PFSK-1 (cell line): ENCODE measurements at regions not wholly inside any gene's neighbourhood (a gene's known extent, or its start where the extent isn't known, plus 50 kb on each side); places are given as distances from the start of the nearest gene placed in this dataset.

Source experiments
- POLR2AphosphoS5 ChIP-seq: IDR thresholded peaks from 2 replicates; pipeline ENCODE4 v1.6.1; 2012; ENCODE audit warnings: low read depth, mild to moderate bottlenecking, control low read depth, low read length, moderate library complexity
- SIN3A ChIP-seq: IDR thresholded peaks from 2 replicates; pipeline ENCODE4 v1.6.1; 2012; ENCODE audit warnings: mild to moderate bottlenecking, low read length, moderate library complexity, borderline replicate concordance; ENCODE audit not compliant: insufficient read depth
- TAF1 ChIP-seq: IDR thresholded peaks from 2 replicates; pipeline ENCODE4 v1.6.1; 2012; ENCODE audit warnings: low read length, control low read depth, borderline replicate concordance; ENCODE audit not compliant: insufficient read depth
- TF ChIP-seq, protein P1 (sequence below), 2 experiments: IDR thresholded peaks; 2 replicates each; pipeline versions ENCODE4 v1.6.1 to v1.8.0; 2011 to 2012; ENCODE audit warnings: low read depth in 2 of 2, low read length in 2 of 2, control low read depth in 1 of 2, inconsistent platforms in 1 of 2, mild to moderate bottlenecking in 1 of 2, moderate library complexity in 1 of 2; ENCODE audit not compliant: insufficient read depth in 1 of 2

DNA sequence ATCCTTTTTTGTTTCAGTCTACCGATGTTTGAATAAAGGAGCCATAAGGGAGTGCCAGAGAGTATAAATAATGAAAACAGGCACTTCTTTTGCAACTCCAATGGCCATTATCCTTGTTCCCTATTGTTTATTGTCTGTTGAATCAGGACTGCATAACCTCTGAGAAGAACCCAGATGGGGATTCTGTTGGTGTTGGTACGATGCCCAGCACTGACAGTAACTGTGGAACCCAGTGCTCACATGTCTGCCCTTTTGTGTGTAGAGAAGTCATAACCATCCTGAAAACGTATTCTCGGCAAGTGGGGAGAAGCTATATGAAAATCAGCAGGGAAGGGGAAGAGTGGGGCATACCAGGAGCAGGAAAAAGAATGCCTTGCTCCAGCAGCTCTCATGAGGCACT, 195.1 kb upstream of the EDNRA start:
- TF ChIP-seq POLR2AphosphoS5 (no peak), SIN3A (no peak), TAF1 (no peak)
- TF ChIP-seq, protein P1, sequence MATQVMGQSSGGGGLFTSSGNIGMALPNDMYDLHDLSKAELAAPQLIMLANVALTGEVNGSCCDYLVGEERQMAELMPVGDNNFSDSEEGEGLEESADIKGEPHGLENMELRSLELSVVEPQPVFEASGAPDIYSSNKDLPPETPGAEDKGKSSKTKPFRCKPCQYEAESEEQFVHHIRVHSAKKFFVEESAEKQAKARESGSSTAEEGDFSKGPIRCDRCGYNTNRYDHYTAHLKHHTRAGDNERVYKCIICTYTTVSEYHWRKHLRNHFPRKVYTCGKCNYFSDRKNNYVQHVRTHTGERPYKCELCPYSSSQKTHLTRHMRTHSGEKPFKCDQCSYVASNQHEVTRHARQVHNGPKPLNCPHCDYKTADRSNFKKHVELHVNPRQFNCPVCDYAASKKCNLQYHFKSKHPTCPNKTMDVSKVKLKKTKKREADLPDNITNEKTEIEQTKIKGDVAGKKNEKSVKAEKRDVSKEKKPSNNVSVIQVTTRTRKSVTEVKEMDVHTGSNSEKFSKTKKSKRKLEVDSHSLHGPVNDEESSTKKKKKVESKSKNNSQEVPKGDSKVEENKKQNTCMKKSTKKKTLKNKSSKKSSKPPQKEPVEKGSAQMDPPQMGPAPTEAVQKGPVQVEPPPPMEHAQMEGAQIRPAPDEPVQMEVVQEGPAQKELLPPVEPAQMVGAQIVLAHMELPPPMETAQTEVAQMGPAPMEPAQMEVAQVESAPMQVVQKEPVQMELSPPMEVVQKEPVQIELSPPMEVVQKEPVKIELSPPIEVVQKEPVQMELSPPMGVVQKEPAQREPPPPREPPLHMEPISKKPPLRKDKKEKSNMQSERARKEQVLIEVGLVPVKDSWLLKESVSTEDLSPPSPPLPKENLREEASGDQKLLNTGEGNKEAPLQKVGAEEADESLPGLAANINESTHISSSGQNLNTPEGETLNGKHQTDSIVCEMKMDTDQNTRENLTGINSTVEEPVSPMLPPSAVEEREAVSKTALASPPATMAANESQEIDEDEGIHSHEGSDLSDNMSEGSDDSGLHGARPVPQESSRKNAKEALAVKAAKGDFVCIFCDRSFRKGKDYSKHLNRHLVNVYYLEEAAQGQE (IDR thresholded peaks at IDR 0.05; ENCODE audit: insufficient read depth in 1 of 2, low read depth in 2 of 2, low read length in 2 of 2): no peak
